Upper lobe of right lung (tissue), 1 donor: ENCODE measurements at regions not wholly inside any gene's neighbourhood (a gene's known extent, or its start where the extent isn't known, plus 50 kb on each side); places are given as distances from the start of the nearest gene placed in this dataset.
"Not testable (repeated sequence)": the region's sequence is repeated elsewhere in the genome, so short reads cannot be mapped to it uniquely, and the experiment has no call there.

ENCODE experiments used
- ATAC-seq: fragments of 200-7000 bp; cut with Tn5 transposase; one replicate; pipeline ENCODE4 v1.9.1; 2020; ENCODE audit warnings: mild to moderate bottlenecking, moderate library complexity
- DNase-seq: peaks from one replicate; pipeline ENCODE4 v3.0.0-alpha.2; 2020
- H3K27ac ChIP-seq: fragments of 200-600 bp; one replicate; pipeline ENCODE4 v1.8.0; 2022
- H3K27me3 ChIP-seq: fragments of 200-600 bp; one replicate; pipeline ENCODE4 v1.8.0; 2022; ENCODE audit warnings: mild to moderate bottlenecking
- H3K36me3 ChIP-seq: fragments of 200-600 bp; one replicate; pipeline ENCODE4 v1.8.0; 2022
- H3K4me1 ChIP-seq: fragments of 200-600 bp; one replicate; pipeline ENCODE4 v1.8.0; 2022
- H3K4me3 ChIP-seq: fragments of 200-600 bp; one replicate; pipeline ENCODE4 v1.8.0; 2022; ENCODE audit warnings: mild to moderate bottlenecking
- H3K9me3 ChIP-seq: fragments of 200-600 bp; one replicate; pipeline ENCODE4 v1.8.0; 2022
- CTCF ChIP-seq: fragments of 200-600 bp; IDR thresholded peaks from one replicate; pipeline ENCODE4 v1.8.0; 2022; ENCODE audit warnings: antibody characterized with exemption
- intact Hi-C: fragments of 100-400 bp; cut with DNase I; formaldehyde crosslinking; loops from one replicate; pipeline ENCODE4 v1.11.0; 2022
- donor health status: DM: no; HTN: yes; CAD: no; lungs with severe emphysema.

DNA sequence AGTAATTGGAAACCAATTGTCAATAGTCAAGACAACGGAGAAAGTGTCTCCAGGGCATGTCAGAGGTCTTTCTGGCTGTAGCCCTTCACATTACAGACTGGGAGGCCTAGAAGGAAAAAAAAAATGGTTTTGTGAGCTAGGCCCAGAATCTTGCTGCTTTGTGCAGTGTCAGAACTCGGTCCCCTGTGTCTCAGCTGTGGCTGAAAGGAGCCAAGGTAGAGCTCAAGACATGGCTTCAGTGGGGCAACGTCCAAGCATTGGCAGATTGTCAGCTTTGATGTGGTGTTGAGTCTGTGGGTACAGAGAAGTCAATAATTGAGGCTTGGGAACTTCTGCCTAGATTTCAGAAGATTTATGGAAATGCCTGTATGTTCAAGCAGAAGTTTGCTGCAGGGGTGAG lies 103.0 kb downstream of the UGT2B28 start:
- DNase-seq (no peak), ATAC-seq (no peak)
- Histone ChIP-seq H3K9me3 (no peaks in the 10 kb centered on the region), H3K27me3 (no peaks in the 10 kb centered on the region), H3K27ac (no peak overlapping the region), H3K4me3 (no peak overlapping the region), H3K36me3 (no peaks in the 10 kb centered on the region), H3K4me1 (no peaks in the 10 kb centered on the region)
- intact Hi-C loops: no loop called here
- no peak for TF ChIP-seq CTCF

GRCh38 chr4:69389111-69389510 lies 106.6 kb downstream of the UGT2B4 start:
- H3K27me3 ChIP-seq, H3K36me3 ChIP-seq, ATAC-seq, H3K27ac ChIP-seq, DNase-seq, H3K9me3 ChIP-seq, H3K4me3 ChIP-seq, intact Hi-C loops, H3K4me1 ChIP-seq: not testable (repeated sequence)

GRCh38 chr4:69408451-69408850 lies 87.3 kb downstream of the UGT2B4 start:
- DNase-seq (no peak), ATAC-seq (no peak)
- Histone ChIP-seq H3K4me3 (no peak overlapping the region), H3K4me1 (no peaks in the 10 kb centered on the region), H3K9me3 (no peaks in the 10 kb centered on the region), H3K36me3 (no peaks in the 10 kb centered on the region), H3K27me3 (no peaks in the 10 kb centered on the region), H3K27ac (no peak overlapping the region)
- intact Hi-C loops: no loop called here
- TF ChIP-seq CTCF: no peak

DNA sequence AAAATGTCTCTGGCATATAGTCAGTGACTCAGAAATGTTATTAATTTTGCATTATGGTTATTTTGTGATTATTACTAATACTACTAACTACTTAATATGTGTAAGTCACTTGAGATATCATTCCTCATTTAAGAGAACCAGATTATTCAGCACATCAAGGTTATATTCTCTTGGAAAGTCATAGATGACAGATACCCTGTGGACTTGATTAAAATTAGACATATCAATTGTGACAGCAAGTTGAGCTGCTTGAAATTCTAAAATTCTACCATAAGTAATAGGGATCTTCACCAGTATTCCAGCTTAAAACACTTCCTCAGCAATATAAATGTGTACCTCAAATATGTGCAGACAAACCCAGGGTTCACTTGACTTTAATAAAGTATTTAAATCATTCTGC lies 83.7 kb downstream of the UGT2B4 start:
- H3K36me3 ChIP-seq, DNase-seq, H3K4me1 ChIP-seq, H3K4me3 ChIP-seq, H3K9me3 ChIP-seq, H3K27me3 ChIP-seq, ATAC-seq, intact Hi-C loops, H3K27ac ChIP-seq: not testable (repeated sequence)

GRCh38 chr4:69424722-69425121 lies 71.0 kb downstream of the UGT2B4 start:
- H3K27me3 ChIP-seq, H3K4me3 ChIP-seq, H3K9me3 ChIP-seq, H3K27ac ChIP-seq, DNase-seq, intact Hi-C loops, H3K36me3 ChIP-seq, H3K4me1 ChIP-seq, ATAC-seq: not testable (repeated sequence)
